ENCODE measurements at regions not wholly inside any gene's neighbourhood (a gene's known extent, or its start where the extent isn't known, plus 50 kb on each side); places are given as distances from the start of the nearest gene placed in this dataset.

DNA sequence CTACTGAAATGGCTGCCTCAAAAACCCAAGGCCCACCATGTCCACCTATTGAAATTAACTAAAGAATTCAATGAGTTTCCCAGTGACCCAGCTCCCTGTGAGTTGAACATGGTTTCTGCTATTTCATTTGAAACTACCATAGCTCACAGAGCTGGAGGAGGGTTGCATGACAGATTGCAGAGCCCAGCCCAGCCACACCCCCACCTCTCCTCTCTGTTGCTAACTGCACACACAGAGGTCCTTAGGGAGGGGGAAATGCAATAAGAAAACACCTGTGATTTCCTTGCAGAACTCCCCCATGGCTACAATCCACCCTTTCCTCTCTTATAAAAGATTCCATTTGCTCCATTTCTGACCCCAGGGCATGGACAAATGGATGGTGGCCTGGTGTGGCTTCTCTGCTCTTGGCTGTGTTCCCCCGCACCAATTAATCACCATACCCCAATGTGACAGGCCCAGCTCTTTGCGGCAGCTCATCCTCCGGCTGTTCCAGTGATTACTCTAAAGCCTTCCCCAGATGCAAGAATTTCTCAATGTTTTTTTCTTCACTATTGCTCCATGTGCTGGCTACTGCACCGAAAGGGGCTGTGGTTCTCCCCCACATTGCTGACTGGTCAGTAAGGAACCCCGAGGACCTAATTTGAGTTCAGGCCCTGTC is 208.4 kb upstream of the KBTBD8 start:
- DNase-seq (ENCODE audit: low spot score), result no peak
- H3K27ac ChIP-seq (ENCODE audit: low read depth in 1 of 2, low read length in 2 of 2), result no peak overlapping the region
- H3K9me3 ChIP-seq (ENCODE audit: control insufficient read depth in 4 of 4, low read length in 3 of 4), result no peaks in the 10 kb centered on the region
- H3K27me3 ChIP-seq (ENCODE audit: control insufficient read depth in 4 of 4, insufficient read depth in 4 of 4, low read length in 3 of 4), result no peaks in the 10 kb centered on the region
- no peaks in the 10 kb centered on the region for H3K36me3 ChIP-seq (ENCODE audit: control insufficient read depth in 4 of 4, insufficient read depth in 3 of 4, low read depth in 1 of 4, low read length in 3 of 4)
- H3K4me1 ChIP-seq (ENCODE audit: control insufficient read depth in 4 of 4, insufficient read depth in 4 of 4, low read length in 3 of 4), result peaks cover 0 to 2% (median 0%) of the 10 kb centered on the region in 4 donors
- no peak overlapping the region for H3K9ac ChIP-seq (ENCODE audit: low read depth in 1 of 2, low read length in 2 of 2)
- WGBS, result 92% methylated on average over 5 of the region's 5 CpGs
- no peak overlapping the region for H3K4me3 ChIP-seq (ENCODE audit: low read depth in 1 of 3, low read length in 3 of 3)
- TF ChIP-seq, protein P1, sequence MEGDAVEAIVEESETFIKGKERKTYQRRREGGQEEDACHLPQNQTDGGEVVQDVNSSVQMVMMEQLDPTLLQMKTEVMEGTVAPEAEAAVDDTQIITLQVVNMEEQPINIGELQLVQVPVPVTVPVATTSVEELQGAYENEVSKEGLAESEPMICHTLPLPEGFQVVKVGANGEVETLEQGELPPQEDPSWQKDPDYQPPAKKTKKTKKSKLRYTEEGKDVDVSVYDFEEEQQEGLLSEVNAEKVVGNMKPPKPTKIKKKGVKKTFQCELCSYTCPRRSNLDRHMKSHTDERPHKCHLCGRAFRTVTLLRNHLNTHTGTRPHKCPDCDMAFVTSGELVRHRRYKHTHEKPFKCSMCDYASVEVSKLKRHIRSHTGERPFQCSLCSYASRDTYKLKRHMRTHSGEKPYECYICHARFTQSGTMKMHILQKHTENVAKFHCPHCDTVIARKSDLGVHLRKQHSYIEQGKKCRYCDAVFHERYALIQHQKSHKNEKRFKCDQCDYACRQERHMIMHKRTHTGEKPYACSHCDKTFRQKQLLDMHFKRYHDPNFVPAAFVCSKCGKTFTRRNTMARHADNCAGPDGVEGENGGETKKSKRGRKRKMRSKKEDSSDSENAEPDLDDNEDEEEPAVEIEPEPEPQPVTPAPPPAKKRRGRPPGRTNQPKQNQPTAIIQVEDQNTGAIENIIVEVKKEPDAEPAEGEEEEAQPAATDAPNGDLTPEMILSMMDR (IDR thresholded peaks at IDR 0.05; ENCODE audit: low read depth, low read length, missing input control), result no peak
- TF ChIP-seq EGR1 (IDR thresholded peaks at IDR 0.05; ENCODE audit: low read depth in 2 of 2) (no peak), YY1 (IDR thresholded peaks at IDR 0.05) (no peak), GABPA (IDR thresholded peaks at IDR 0.05 in 1 of 2, conservative IDR thresholded peaks at IDR 0.05 in 1 of 2) (no peak), RXRA (IDR thresholded peaks at IDR 0.05) (no peak), FOXA2 (IDR thresholded peaks at IDR 0.05) (no peak), SP1 (IDR thresholded peaks at IDR 0.05) (no peak), NR2F2 (IDR thresholded peaks at IDR 0.05) (no peak), JUND (IDR thresholded peaks at IDR 0.05) (no peak), HNF4G (IDR thresholded peaks at IDR 0.05) (no peak)
- TF ChIP-seq, protein P2, sequence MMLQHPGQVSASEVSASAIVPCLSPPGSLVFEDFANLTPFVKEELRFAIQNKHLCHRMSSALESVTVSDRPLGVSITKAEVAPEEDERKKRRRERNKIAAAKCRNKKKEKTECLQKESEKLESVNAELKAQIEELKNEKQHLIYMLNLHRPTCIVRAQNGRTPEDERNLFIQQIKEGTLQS (IDR thresholded peaks at IDR 0.05), result no peak

DNA sequence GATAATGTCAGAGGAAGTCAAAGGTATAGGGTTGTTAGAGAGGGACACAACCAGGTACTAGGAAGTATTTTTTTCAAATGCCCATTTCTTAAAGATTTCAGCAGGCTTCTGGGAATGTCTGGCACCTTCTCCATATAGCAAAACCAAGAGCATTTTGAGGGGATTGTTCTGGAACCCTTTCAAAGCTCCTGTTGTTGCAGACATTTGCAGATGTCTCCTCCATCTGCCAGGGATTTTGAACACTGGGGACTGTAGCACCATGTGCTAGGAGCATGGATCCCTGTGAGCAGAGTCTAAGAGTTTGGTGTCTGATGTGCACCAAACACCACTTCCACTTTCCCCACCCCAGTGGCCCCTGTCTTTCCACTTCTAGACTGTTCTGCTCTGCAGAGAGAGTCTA is 206.0 kb upstream of the KBTBD8 start:
- Histone ChIP-seq H3K9ac (ENCODE audit: low read depth in 1 of 2, low read length in 2 of 2) (no peak overlapping the region), H3K9me3 (ENCODE audit: control insufficient read depth in 4 of 4, low read length in 3 of 4) (no peaks in the 10 kb centered on the region), H3K4me3 (ENCODE audit: low read depth in 1 of 3, low read length in 3 of 3) (no peak overlapping the region), H3K36me3 (ENCODE audit: control insufficient read depth in 4 of 4, insufficient read depth in 3 of 4, low read depth in 1 of 4, low read length in 3 of 4) (no peaks in the 10 kb centered on the region), H3K27me3 (ENCODE audit: control insufficient read depth in 4 of 4, insufficient read depth in 4 of 4, low read length in 3 of 4) (no peaks in the 10 kb centered on the region), H3K27ac (ENCODE audit: low read depth in 1 of 2, low read length in 2 of 2) (no peak overlapping the region), H3K4me1 (ENCODE audit: control insufficient read depth in 4 of 4, insufficient read depth in 4 of 4, low read length in 3 of 4) (peaks cover 0 to 2% (median 0%) of the 10 kb centered on the region in 4 donors)
- DNase-seq (ENCODE audit: low spot score), result no peak
- TF ChIP-seq RXRA (IDR thresholded peaks at IDR 0.05) (no peak), HNF4G (IDR thresholded peaks at IDR 0.05) (no peak), FOXA2 (IDR thresholded peaks at IDR 0.05) (no peak), JUND (IDR thresholded peaks at IDR 0.05) (no peak), FOXA1 (IDR thresholded peaks at IDR 0.05) (no peak), RAD21 (IDR thresholded peaks at IDR 0.05) (no peak), TAF1 (conservative IDR thresholded peaks at IDR 0.05) (no peak), SP1 (IDR thresholded peaks at IDR 0.05) (no peak)
- TF ChIP-seq, protein P2 (IDR thresholded peaks at IDR 0.05), result no peak
- TF ChIP-seq, protein P3, sequence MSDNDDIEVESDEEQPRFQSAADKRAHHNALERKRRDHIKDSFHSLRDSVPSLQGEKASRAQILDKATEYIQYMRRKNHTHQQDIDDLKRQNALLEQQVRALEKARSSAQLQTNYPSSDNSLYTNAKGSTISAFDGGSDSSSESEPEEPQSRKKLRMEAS (IDR thresholded peaks at IDR 0.05), result no peak
- TF ChIP-seq, protein P4, sequence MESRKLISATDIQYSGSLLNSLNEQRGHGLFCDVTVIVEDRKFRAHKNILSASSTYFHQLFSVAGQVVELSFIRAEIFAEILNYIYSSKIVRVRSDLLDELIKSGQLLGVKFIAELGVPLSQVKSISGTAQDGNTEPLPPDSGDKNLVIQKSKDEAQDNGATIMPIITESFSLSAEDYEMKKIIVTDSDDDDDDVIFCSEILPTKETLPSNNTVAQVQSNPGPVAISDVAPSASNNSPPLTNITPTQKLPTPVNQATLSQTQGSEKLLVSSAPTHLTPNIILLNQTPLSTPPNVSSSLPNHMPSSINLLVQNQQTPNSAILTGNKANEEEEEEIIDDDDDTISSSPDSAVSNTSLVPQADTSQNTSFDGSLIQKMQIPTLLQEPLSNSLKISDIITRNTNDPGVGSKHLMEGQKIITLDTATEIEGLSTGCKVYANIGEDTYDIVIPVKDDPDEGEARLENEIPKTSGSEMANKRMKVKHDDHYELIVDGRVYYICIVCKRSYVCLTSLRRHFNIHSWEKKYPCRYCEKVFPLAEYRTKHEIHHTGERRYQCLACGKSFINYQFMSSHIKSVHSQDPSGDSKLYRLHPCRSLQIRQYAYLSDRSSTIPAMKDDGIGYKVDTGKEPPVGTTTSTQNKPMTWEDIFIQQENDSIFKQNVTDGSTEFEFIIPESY (IDR thresholded peaks at IDR 0.05), result no peak
- TF ChIP-seq, protein P1 (IDR thresholded peaks at IDR 0.05; ENCODE audit: low read depth, low read length, missing input control), result no peak

Measured in liver (tissue), 8 donors.